GM12865 (cell line): ENCODE measurements at regions not wholly inside any gene's neighbourhood (a gene's known extent, or its start where the extent isn't known, plus 50 kb on each side); places are given as distances from the start of the nearest gene placed in this dataset.

Experiments used
- DNase-seq: peaks from one replicate; pipeline ENCODE4 v3.0.0; 2010; ENCODE audit warnings: low read depth
- H3K4me3 ChIP-seq: 2 replicates; pipeline ENCODE4 v1.5.1; 2011; ENCODE audit warnings: mild to moderate bottlenecking, low read depth, low read length, control low read depth
- CTCF ChIP-seq: IDR thresholded peaks from 2 replicates; pipeline ENCODE4 v1.5.1; 2011; ENCODE audit warnings: low read length, control low read depth, low read depth, inconsistent platforms; ENCODE audit not compliant: insufficient read depth; ENCODE audit errors: missing control alignments

- no peak for TF ChIP-seq CTCF
- DNase-seq: peak; percentile 39
- H3K4me3 ChIP-seq: no peak overlapping the region
Measured at GRCh38 chr10:89942217-89942616, 240.8 kb downstream of the KIF20B start.

DNA sequence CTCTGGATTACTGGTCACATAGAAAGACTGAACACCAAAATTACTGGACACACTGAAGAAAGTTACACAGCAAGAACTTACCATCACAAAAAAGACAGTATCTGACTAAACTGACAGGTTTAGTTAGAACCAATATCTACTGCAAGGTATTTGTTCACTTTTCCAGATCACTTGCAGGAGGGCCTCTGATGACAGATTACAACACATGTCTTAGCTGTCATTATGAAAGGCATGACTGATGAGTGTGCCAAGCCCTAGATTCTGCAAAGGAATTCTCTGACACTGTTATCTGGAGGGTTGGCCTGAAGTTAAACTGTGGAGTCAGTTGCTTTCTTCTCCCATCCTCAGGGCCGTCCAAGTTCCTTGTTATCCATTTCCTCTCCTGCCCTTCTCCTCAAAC, 242.7 kb downstream of the KIF20B start:
- TF ChIP-seq CTCF: no peak
- H3K4me3 ChIP-seq: no peak overlapping the region
- DNase-seq: no peak

GRCh38 chr10:89946106-89946505, 244.7 kb downstream of the KIF20B start:
- no peak for TF ChIP-seq CTCF
- H3K4me3 ChIP-seq: no peak overlapping the region
- DNase-seq: no peak

GRCh38 chr10:89949496-89949895, 248.1 kb downstream of the KIF20B start:
- H3K4me3 ChIP-seq: no peak overlapping the region
- DNase-seq: no peak
- TF ChIP-seq CTCF: no peak

DNA sequence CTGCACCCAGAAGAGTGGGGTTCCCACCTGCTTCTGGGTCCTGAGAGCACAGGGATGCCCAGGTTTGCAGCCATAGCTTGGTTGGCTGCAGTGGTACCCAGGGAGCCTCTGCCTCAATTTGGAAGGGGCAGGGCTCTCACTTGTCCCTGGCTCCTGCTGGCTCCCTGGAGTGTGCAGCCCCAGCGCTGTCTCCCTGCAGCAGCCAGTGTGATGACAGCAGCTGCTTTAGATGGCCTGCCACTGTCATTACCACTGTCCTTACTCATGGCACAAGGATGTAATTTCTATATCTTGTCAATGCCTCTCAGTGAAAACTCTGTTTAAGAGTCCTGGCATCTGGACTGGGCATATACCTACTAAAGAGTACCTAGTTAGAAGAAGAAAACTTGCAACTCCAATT, 250.9 kb downstream of the KIF20B start:
- DNase-seq: no peak
- no peak for TF ChIP-seq CTCF
- H3K4me3 ChIP-seq: no peak overlapping the region

- TF ChIP-seq CTCF: no peak
- no peak for DNase-seq
- no peak overlapping the region for H3K4me3 ChIP-seq
Measured at GRCh38 chr10:89952751-89953150, 251.4 kb downstream of the KIF20B start.

DNA sequence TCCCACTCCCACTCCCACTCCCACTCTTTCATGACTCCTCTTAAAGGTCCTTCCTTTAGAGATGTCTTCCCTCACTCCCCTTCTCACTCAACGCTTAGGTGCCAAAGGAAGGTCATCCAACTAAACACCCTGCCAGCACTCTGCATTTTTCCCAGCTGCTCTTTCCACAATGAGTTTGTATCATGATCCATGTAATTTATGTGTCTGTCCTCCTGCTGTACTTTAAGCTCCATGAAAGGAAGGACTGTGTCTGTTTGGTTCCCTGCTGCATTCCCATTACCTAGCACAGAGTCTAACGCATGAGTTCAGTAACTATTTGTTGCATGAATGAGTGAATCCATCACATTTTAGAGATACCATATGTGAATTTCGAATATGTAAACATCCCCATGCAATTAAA, 252.7 kb downstream of the KIF20B start:
- DNase-seq: no peak
- H3K4me3 ChIP-seq: no peak overlapping the region
- no peak for TF ChIP-seq CTCF
